GM18526 (cell line): ENCODE measurements at regions not wholly inside any gene's neighbourhood (a gene's known extent, or its start where the extent isn't known, plus 50 kb on each side); places are given as distances from the start of the nearest gene placed in this dataset.

ENCODE experiments used
- POLR2A ChIP-seq: IDR thresholded peaks from 3 replicates; pipeline ENCODE4 v1.6.1; 2011; ENCODE audit not compliant: insufficient read length; ENCODE audit errors: extremely low read depth

DNA sequence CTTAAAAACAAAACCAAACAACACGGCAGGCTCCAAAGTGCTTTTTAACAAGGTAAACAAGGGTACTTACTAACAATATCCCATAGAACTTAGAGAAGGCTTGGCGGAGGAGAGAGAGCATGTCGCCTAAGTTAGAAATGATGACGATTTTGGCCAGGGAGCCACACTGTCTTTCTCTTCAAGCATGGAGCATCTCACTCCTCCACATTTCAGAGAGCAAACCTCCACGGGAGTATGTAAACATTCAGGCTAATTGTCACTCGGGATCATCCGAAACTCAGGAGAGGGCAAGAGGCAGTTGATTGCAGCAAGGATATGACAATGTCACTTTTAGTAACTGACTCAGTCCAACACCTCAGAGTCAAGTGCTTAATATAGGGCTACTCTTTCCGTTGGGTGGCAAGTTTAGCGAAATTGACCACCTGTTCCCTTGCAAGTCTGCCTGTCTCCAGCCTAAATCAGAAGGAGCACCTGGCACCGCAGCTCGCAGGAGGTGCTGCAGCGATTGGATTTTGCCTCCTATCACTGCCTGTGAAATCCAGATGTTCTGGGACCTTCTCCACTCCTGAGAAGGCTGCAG, 65.8 kb upstream of the RPS6KA2 start:
- no peak for TF ChIP-seq POLR2A

DNA sequence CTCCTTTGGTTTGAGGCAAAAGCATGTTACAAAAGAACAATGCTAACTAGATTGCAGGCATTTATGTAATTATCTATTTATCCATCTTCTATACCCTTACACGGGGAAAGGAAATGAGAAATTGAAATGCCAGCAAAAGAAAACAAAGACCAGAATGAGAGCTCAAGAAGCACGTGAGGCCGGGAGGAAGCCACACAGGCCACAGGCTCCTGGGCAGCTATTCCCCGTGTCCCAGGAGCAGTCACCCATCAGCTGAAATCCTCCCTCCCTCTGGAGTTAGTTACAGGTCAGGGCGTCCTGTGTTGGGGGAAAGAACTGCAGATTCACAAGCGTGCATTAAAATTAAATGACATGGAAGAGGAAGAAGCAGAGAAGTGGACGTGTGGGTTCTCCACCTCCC, 64.7 kb upstream of the RPS6KA2 start:
- no peak for TF ChIP-seq POLR2A

DNA sequence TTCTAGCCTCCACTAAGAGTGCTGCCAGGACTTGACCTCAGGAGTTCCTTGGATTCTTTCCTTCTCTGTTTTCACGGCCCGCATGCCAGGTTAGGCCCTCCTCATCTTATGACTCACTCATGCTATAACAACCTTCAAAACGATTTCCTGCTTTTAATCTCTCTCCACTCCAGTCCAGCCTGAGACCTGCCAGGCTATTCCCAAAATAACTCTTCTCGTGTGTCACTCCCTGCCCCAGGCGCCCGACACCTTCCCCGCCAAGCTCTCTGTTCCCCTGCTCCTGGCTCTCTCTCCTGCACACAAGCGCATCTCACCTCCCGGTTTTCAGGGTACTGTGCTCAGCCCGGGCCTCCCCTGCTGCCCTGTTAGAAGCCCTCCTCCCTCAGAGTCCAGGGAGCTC, 64.1 kb upstream of the RPS6KA2 start:
- TF ChIP-seq POLR2A: no peak

DNA sequence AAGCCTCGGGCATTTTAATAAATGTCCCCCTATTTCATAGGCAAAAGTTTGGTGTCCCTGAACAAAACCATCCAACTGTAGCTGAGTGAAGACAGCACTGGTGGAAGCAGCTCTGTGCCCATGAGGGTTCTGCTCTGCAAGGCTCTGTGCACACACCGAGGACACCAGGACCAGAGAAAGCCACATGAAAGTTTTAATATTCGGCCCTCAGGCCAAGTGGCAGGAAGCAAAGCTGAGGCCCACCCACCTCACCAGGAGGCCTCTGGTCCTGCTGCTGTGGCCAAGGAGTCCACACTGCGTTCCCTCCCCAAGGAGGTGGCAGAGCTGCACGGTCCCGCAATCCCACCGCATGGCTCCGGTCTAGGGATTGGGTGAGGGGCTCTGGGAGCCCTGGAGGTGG, 62.6 kb upstream of the RPS6KA2 start:
- no peak for TF ChIP-seq POLR2A

DNA sequence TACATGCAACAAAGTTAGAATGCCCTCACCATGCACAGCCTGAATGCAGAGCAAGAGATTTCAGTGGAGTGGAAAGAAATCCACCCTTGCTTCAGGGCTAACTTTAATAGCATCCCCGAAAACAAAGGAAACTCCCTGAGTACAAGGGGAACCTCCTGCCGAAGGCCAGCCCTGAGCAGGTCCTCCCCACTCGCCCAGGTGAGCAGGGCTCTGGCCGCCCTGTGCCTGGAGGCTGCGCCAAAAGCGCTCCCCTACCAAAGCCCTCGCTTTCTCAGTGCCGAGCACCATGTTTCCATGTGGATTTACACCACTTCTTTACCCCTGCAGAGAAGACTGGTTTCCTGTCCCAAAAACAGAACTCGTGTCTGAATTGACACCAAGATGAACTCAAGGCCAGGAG, 61.9 kb upstream of the RPS6KA2 start:
- no peak for TF ChIP-seq POLR2A

DNA sequence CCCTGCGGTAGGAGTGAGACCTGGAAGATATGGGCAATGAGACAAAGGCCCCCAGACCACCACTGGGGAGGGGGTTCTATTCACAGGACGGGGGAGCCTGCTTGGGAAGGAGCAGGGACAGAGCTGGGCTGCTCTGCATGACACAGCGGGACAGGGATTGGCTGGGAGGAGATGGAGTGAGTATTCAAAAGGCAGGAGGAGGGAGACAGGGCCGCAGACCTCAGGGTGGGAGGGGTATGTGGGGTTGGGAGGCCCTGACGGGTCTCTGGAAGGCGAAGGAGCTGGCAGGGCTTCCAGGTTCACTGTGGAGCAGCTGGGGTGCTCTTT, 60.8 kb upstream of the RPS6KA2 start:
- no peak for TF ChIP-seq POLR2A

DNA sequence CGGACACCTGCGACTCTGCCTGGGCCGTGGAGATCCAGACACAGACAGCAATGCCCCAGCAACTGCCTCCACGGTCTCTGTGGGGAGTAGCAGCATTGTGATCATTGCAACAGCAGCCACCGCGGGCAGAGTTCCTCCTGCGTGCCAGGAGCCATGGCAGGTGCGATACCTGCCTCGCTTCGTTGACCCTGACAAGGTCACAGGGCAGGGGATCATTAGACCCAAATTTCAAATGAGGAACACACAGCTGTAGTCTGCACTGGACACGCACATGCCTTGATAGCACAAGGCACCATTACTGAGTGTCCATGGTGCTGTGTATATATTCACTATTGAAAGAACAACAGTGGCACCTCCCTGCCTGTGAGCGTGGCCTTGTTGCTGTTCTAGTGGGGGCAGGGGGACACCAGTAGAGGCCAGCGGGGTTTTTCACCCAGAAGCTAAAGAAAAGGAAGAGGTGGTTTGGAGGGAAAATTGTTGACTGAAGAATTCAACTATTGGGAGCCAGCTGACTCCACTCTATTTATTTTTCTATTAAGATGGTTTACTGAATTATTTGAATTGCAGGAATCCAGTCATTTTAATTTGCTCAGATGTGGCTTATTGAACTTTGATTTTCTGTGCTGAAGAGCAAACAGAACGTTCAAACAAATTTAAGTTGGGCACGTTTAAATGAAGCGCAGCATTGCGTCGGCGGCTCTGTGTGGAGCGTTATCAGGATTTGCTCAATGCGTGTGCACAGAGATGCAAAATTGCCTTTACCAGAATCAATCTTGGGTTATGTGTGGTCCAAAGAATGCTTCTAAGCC, 60.2 kb upstream of the RPS6KA2 start:
- TF ChIP-seq POLR2A: no peak

DNA sequence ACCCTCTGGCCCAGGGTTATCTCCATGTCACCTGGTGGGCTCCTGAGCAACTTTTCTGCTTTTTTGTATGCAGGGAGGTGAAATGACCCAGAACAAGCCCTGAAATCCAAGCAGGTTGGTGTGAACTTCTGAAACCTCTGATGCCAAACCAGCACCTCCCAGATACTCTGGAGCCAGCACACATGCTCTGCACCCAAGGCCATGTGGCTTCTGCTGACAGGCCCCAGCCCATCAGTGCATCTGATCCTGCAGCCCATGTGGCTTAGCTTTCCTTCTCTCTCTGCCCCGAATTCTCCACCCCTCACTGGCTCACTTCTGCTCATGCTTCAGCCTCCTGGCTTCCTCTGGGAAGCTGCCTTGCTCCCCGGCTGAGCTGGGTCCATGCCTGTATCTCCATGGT, 59.3 kb upstream of the RPS6KA2 start:
- no peak for TF ChIP-seq POLR2A

DNA sequence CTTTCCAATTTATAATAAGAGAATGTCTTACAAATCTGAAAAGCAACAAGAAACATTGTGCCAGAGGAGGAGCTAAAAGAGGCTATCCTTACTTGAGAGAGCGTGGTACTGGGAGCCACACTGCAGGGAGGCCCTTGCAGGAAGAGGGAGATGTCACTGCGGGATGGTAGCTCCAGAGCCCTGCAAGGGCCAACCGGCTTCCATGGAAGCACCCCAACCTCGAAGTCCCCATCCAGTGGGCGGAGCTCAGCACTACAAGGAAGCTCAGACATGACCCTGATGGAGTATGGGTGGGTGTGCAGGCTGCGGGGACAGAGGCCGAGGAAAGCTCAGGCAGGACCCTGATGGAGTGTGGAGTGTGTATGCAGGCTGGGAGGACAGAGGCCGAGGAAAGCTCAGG, 57.8 kb upstream of the RPS6KA2 start:
- no peak for TF ChIP-seq POLR2A

DNA sequence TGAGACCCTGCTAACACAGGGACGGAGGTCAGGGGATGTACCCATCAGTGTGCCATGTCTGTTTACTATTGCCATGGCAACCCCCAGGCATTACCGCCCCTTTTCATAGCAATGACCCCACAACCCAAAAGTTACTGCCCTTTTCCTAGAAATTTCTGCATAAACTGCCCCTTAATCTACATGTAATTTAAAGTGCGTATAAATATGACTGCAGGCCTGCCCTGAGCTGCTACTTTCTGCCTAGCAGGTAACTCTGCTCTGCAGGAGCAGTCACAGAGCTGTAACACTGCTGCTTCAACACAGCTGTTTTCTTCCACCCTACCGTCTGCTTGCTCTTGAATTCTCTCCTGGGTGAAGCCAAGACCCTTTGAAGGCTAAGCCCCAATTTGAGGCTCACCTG, 57.1 kb upstream of the RPS6KA2 start:
- no peak for TF ChIP-seq POLR2A

DNA sequence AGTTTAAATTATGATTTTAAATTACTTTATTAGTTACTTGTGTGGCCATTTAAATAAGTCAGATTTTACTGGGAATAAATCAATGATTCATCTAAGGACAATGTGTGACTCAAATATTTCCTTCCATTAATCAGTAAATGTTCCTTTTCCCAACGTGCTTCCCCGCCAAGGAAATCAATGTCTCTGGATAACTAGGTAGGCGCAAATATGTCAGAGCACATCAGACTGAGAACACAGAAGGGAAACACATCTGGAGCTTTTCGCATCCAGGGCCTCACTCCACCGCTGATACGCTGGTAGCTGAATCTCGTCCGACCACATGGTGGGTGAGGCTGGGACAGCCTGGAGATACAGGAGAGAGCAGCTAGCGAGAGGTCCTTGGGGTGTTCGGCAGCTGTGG, 56.4 kb upstream of the RPS6KA2 start:
- no peak for TF ChIP-seq POLR2A

DNA sequence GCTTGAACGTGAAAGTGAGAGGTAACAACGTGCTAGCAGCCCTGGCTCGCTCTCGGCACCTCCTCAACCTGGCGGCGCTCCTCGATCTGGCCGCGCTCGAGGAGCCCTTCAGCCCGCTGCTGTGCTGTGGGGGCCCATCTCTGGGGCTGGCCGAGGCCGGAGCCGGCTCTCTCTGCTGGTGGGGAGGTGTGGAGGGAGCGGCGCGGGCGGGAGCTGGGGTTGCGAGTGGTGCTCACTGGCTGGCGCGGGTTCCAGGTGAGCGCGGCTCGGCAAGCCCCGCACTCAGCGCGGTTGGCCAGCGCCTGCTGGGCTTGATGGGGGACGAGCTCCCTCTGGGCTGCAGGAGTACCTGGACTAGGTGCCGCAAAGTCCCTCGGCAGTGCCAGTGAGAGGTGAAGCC, 52.5 kb upstream of the RPS6KA2 start:
- no peak for TF ChIP-seq POLR2A

DNA sequence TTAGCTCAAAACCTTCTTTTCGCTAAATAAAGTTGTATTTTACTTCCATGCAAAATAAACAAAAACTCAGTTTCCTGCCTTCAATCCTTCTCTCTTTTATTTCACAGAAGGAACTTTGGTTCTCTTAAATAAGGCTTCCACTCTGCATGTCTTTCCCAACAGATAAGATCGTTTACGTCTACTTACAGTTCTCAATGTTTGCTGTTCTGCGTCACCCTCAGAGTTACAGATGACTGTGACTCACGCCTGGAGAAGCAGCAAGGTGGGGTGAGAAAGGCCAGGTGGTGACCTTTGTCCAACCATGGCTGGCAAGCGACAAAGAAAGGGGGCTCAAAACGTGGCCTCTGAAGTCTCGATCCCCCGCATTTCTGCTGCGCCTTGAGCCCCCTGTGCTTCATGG, 51.4 kb upstream of the RPS6KA2 start:
- no peak for TF ChIP-seq POLR2A

DNA sequence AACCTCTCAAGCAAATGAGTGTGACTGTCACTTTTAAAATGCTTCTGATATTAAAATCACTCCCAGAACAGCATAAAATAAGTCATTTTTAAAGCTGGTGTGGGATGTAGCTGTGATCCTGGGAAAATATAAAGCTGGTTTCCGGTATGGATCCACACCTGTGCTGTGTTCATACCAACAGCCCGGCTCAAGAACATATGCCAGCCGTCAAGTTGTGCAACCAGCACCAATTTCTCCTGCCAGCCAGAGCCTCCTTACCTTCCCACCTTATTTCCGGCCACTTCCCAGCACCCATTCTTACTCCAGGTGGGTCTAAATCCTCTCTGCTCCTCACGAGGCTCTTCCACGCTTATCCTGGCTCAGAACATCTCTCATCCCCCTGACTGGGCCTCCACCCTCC, 50.9 kb upstream of the RPS6KA2 start:
- TF ChIP-seq POLR2A: no peak
